ENCODE measurements at regions not wholly inside any gene's neighbourhood (a gene's known extent, or its start where the extent isn't known, plus 50 kb on each side); places are given as distances from the start of the nearest gene placed in this dataset.
A peak's percentile ranks its signal among the peaks of the same experiment; 100 is the strongest.
"Not testable (repeated sequence)": the region's sequence is repeated elsewhere in the genome, so short reads cannot be mapped to it uniquely, and the experiment has no call there.

DNA sequence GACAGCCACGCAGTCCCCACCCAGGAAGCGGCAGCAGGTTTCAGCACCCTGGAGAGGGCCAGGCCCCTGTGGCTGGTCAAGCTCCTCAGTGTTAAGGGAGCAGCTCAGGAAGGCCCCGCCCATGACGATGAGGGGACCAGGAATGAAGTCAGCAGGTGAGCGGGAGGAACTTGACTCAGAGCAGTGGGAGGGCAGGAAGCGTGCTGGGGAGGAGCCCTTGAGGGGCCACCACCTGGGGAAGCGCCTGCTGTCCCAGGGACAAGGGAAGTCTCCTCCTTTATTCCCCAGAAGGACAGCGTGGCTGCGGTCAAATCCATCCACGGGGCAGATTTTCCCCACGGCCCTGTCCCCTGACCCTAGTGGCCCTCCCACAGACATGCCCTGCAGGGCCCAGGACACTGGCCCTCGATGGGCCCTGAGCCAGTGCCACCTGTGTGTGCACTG is 357.6 kb downstream of the ADGRD1 start:
- peak in 1 of 3 donors; percentile 4 for DNase-seq (ENCODE audit: low read depth in 2 of 3, low spot score in 1 of 3)

DNA sequence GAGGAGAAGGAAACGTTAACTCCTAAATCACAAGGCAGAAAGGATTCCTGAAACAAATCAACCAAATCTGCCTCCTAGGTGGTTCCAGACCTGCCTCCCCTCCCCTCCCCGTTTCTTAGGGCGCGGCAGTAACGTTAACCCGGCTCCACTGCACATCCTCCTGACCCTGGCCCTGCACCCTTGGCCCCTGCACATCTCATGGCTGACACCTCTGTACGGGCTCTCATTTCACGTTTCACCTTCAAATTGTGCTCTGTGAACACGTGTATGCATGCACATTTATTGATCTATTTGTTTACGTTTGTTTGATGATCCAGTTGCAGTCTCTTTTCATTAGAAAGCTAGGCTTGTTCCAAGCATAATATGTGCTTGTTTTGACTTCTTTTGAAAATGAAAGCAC is 358.1 kb downstream of the ADGRD1 start:
- DNase-seq (ENCODE audit: low read depth in 2 of 3, low spot score in 1 of 3), result no peak

DNA sequence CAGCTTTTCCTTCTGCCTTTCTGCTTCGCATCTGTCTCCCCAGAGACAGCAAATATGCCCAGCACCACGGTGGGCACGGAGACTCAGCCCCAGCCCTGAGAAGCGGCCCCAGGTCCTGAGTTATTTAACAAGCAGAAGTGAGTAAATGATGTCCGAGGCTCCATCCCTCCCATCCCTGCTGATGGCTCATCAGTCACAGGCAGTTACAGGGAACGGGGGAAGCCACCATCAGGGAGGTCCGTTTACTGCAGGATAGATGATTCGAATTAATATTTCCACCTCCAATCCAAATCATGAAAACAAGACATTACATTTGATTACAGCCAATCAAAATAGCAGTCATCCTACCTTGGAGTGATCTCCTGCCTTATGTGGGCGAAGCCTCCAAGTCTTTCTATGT is 358.7 kb downstream of the ADGRD1 start:
- not testable (repeated sequence) for DNase-seq (ENCODE audit: low read depth in 2 of 3, low spot score in 1 of 3)

DNA sequence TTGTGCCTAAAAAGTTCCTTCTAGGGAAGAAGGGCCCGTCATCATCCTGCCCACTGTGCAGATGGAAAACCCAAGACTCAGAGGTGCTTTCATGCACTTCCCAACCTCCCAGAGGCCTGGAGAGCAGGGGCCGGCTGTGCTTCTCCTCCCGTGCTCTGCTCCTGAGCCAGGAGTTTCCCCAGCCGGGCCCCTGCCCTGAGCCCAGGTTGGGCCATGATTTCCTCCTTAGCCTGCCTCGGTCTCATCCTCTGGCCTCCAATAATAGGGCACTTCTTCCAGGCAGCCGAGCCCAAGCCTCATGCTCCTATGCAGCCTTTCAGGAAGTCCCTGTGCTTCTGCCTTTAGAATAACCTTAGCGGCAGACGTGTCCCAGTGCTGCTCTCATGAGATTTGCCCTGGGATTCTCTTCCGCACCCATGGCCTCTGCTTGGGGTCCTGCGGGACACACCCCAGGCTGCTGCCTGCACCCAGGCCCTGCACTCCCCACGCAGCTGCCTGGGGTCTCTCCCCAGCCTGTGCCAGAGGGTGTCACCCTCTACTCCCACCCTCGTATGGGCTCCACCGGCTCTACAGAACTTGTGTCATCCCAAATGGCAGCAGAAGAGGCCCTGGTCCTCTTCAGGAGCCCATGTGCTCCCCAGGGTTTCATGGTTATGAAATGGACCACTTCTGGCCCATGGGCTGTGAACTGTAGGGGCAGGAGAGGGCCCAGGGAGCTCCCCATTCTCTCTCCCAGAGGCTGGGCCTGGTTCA is 359.3 kb downstream of the ADGRD1 start:
- DNase-seq (ENCODE audit: low read depth in 2 of 3, low spot score in 1 of 3), result no peak

DNA sequence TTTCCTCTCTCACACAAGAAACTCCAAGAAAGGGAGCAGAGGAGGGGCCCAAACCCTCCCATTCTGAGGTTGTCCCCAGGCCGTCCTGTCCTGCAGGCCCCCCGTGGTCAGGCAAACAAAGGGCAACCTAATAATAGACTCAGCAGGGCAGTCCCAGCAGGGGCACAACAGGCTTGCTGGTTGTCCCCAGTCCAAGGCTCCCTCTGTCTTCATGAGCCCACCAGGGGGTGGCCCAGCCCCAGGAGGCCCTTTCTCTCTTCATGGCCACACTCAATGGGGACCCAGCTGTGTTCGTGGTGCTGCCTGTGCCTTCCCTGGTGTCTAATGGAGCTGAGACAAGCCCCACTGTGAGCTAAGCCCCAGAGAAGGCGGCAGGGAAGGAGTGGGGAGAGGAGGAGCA is 359.9 kb downstream of the ADGRD1 start:
- no peak for DNase-seq (ENCODE audit: low read depth in 2 of 3, low spot score in 1 of 3)

DNA sequence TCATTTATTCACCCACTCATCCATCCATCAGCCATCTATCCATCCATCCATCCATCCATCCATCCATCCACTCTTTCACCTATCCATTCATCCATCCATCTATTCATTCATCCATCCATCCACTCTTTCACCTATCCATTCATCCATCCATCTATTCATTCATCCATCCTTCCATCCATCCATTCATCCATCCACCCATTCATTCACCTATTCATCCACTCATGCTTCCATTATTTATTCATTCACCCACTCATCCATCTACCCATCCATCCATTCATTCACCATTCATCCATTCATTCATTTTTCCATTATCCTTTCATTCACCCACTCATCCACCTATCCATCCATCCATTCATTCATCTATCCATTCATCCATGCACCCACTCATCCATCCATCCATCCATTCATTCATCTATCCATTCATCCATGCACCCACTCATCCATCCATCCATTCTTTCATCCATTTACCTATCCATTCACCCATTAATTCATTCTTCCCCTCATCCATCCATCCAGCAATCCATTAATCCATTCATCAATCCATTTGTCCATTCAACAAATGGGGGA is 360.9 kb downstream of the ADGRD1 start:
- DNase-seq (ENCODE audit: low read depth in 2 of 3, low spot score in 1 of 3), result no peak

DNA sequence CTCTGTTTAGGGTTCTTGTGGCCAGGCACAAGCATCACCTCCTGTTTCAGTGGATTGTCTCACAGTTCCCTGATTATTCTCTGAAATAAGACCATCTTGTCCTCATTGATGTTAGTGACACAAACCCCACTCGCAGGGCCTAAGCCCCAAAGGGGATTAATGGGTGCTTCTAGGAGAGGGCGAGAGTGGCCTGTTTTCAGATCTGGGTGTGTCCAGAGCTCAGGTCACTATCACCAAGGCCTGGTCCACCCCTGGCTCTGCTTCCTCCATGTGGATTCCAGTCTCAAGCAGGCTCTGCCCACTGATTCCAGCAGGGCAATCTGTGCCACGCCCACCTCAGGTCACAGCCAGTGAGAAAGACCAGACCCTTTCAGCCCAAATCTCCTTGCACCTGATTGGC is 361.9 kb downstream of the ADGRD1 start:
- DNase-seq (ENCODE audit: low read depth in 2 of 3, low spot score in 1 of 3), result no peak

DNA sequence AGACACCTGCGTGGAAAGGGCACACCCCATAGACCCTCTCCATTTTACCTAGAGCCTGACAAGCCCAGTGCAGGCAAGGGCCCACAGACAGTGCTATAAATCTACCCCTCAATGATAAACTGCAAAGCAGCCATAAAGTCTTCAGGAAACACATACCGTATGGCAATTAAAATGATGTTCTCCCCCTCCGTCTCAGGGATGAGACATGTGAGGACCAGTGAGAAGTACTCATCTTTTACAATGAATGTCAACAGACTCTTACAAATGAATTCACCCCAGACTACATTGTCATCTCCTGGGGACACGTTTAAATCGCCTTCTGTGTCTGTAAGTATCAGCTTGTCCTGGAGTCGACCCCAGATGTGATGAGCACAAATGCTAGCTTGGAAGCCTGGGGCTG is 362.7 kb downstream of the ADGRD1 start:
- DNase-seq (ENCODE audit: low read depth in 2 of 3, low spot score in 1 of 3), result no peak

DNA sequence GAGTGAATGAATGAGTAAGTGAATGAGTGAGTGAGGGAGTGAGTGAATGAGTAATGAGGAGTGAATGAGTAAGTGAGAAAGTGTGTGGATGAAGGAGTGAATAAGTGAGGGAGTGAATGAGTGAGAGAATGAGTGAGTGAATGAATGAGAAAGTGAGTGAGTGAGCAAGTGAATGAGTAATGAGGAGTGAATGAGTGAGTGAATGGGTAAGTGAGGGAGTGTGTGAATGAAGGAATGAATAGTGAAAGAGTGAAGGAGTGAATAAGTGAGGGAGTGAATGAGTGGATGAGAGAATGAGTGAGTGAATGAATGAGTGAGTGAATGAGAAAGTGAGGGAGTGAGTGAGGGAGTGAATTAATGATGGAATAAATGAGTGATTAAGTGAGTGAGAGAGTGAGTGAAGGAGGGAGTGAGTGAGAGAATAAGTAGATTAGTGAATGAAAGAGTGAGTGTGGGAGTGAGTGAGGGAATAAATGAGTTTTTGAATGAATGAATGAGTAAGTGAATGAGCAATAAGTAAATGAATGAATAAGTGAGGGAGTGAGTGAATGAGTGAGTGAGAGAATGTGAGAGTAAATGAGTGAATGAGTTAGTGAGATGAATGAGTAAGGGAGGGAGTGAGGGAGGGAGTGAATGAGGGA is 364.5 kb downstream of the ADGRD1 start:
- DNase-seq (ENCODE audit: low read depth in 2 of 3, low spot score in 1 of 3), result no peak

DNA sequence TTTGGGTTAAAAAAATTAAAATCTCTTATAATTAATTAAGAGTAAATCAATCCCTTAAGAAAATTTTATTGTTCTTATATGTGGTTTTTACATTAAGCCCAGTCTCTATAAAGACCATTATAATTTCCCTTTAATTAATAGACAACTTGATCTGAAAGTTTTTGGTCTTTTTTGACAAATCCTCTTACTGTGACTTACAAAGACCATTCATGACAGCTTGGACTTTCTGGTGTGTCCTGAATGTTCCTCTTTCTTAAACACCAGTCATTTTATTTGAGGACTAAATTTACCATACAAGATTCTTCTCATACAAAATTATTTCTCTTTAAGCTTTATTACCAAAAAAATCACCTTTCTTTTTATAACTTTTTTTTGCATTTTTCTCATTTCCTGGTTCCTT is 368.3 kb downstream of the ADGRD1 start:
- no peak for DNase-seq (ENCODE audit: low read depth in 2 of 3, low spot score in 1 of 3)

DNA sequence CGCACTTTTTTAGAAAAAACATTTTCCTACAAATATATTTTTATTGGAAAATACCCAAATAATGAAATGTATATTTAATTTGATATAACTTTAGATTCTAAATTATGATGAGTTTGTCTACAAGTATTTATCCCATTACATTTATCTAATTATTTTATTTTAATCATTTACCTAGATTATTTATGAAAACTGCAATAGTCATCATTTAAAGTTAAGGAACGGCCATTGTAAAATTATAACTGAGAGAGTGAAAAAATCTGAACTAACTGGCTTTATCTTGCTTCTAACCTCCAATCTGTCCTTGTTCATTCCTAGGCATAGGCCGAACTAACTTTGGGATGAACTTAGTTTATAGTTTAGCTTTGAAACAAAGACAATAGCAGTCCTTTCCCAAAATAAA is 368.8 kb downstream of the ADGRD1 start:
- not testable (repeated sequence) for DNase-seq (ENCODE audit: low read depth in 2 of 3, low spot score in 1 of 3)

DNA sequence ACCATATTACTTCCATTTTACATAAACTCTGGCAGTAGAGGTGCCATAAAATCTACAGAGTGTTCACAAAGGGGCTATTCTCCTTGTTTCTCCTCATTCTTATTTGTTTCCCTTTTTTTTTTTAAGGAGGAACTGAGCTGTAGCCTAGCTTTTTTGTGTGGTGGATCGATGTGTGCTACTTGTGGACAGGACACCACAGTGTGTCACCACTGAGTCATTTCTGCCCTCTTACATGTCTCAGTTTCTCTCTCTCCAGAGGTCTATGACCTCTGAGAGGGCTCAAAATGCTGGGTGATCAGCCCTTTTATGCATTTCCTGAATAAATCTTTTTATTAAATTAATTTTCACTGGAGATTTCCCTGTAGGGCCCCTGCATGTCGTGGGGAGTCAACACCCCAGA is 370.2 kb downstream of the ADGRD1 start:
- DNase-seq (ENCODE audit: low read depth in 2 of 3, low spot score in 1 of 3), result no peak

DNA sequence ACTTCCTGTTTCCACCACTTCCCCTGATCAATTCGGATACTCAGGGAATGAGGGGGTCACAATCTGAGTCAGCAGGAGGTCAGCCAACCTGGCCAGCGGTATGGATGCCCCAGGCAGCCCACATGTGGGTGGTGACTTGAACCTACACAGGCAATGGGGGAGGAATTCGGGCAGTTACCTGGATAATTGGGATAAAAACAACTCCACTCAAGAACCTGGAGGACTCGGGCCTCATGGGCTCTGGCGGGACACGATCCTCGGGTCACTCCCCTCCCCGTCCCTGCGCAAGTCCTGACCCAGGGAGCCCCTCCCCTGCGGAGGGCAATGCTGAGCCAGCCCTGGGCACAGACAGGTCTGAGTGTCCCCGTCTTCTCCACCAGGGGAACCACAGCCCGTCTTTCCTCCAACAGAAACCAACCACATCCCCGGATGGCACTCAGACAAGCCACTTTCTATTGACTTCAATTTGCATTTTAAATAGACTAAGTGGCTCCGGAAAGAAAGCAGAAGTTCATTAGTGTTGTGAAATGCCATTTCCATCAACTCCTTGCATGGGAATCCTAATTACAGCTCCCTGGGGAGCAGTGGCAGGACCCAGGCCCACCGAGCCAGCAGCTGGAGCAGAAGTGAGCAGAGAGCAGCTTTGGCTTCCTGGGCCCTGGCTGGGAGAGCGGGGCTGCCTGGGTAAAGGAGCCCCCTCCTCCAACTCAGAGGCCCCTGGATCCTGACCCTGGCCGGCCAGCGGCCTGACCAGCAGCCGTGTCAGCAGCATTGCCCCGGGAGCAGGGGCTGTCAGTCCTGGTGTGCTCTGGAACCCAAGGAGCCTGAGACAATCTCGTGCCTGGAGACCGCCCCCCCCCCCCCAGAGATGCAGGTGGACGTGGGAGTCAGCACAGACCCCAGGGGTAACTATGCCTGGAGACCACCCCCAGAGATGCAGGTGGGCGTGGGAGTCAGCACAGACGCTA is 374.1 kb downstream of the ADGRD1 start:
- no peak for DNase-seq (ENCODE audit: low read depth in 2 of 3, low spot score in 1 of 3)

DNA sequence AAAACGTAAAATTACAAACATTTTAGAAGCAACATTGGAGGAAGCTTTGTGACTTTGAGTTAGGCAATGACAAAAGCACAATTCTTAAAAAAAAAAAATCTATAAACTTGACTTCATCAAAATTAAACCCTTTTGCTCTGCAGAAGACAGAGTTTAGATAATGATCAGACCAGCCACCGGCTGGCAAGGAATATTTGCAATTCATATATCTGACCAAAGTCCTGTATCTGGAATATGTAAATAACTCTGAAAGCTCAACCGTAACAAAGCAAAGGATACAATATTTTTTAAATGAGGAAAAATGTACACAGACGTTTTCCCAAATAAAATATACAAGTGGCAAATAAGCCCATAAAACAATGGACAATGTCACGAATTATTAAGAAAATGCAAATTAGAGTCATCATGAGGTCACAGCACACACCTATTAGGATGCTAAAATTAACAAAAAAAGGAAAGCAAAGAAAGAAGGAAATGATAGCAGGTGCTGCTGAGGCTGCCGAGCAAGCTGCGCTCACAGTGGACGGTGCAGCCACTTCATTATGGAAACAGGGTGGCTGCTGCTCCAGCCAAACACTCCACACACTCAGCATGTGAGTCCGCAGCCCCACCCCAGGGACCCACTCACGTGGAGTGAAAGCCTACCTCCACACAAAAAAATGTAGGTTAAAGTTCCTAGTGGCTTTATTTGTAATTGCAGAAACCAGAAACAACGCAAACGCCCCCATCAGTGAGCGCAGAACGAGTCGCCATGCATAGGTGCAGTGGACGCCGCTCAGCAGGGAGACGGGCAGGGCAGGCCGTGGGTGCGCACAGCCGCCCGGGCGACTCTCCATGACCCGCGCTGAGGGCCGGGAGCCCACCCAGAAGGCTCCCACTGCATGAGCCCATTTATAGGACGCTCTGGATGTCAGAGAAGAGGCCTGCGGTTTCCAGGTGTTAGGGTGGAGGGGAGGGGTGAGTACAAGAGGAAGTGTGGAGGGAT is 375.4 kb downstream of the ADGRD1 start:
- not testable (repeated sequence) for DNase-seq (ENCODE audit: low read depth in 2 of 3, low spot score in 1 of 3)

DNA sequence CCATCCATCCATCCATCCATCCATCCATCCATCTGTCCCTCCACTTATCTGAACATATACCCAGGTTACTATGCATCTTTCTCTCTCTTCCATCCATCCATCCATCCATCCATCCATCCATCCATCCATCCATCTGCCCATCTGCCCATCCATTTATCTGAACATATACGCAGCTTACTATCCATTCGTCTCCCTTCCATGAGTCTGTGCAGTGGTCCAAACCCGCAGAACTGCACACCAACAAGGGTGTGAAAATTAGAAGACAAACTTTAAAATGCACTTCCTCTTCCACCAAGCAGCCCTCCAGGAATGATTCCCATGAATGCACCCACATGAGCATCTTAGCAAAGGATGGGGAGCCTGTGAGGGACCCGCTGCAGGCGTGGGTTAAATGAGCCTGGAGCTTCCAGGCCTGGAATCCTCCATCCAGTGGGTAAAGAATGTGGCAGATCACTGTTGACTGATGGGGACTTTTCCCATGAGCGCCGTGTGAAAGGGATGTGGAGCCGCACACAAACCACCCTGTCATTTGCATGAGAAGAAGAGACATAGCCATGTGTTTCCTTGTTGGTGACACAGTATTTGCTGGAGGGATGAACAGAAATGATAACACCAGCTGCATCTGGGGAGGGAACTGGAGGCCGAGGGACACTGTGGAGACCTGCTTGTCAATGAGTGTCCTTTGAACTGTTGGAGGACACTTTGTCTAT is 376.6 kb downstream of the ADGRD1 start:
- DNase-seq (ENCODE audit: low read depth in 2 of 3, low spot score in 1 of 3), result no peak

DNA sequence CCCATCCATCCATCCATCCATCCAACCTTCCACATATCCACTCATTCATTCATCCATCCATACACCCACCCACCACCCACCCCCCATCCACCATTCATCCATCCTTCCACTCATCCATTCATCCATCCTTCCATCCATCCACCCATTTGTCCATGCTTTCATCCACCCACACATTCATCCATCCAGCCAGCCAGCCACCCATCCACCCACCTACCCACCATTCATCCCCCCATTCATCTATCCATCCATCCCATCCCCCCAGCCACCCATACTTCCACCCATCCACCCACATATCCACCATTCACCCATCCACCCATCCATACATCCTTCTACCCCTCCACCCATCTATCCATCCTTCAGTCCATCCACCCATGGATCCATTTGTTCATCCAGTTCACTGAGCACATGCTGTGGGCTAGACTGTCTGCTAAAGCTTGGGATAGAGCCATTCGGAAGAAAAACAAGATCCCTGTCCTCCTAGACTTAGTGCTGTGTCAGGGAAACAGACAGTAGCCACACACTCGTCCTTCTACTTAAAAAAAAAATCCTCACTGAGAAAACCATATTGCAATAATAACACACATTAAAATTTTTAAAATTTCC is 377.5 kb downstream of the ADGRD1 start:
- DNase-seq (ENCODE audit: low read depth in 2 of 3, low spot score in 1 of 3), result no peak

DNA sequence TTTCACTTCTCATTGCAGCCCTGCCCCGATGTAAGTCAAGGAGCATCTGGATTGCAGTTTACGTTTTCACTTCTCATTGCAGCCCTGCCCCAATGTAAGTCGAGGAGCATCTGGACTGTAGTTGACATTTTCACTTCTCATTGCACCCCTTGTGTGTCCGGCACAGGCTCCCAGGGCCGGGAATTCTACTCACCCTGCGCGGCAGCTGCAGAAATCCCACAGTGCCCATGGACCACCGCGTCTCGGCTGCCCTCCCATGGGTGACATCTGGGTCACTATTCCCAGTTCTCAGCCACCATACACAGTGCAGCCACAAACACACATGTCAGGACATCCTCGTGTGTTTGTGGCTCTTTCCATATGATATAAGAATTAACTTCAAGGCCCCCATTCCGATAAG is 378.5 kb downstream of the ADGRD1 start:
- DNase-seq (ENCODE audit: low read depth in 2 of 3, low spot score in 1 of 3), result no peak

DNA sequence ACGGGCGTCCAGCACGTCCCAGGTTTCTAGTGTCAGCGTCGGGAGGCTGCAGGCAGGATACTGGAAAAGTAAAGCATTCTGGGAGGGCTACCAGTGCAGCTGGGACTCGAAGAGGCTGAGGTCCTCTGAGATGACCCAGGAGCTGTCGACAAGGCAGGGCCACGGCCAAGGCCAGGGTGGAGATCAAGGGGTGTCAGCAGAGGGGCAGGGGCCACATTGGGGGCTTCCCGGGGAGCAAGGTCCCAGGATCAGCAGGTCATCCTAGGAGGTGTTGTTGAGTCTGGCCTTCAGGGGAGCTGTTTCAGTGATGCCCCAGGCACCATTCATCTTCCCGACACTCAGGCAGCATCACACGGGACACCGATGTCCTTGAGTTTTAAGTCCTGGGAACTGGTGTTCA is 377.8 kb upstream of the SFSWAP start:
- DNase-seq (ENCODE audit: low read depth in 2 of 3, low spot score in 1 of 3), result no peak
